IMR-90 (cell line): ENCODE measurements at regions not wholly inside any gene's neighbourhood (a gene's known extent, or its start where the extent isn't known, plus 50 kb on each side); places are given as distances from the start of the nearest gene placed in this dataset.

Experiments
- ATAC-seq: fragments of 200-7000 bp; cut with Tn5 transposase; 2 replicates; pipeline ENCODE4 v1.9.1; 2020; ENCODE audit warnings: low read depth, mild to moderate bottlenecking, moderate library complexity
- BruUV-seq: library from RNA; stranded (reverse); fragments of 400-500 nt; replicated peaks from 2 replicates; lab custom pipeline; 2021; lab: Mats Ljungman, UMichigan
- CTCF ChIA-PET: fragments of 300-600 bp; formaldehyde crosslinking; extraction: SDS; loops from one replicate; lab custom pipeline; 2021; ENCODE audit warnings: antibody characterized with exemption; lab: Yijun Ruan, JAX
- POLR2A ChIA-PET: fragments of 300-600 bp; sonication (Branson Sonifier 250); formaldehyde crosslinking; loops from one replicate; lab custom pipeline; 2022; ENCODE audit warnings: antibody characterized with exemption; ENCODE audit not compliant: unreplicated experiment; lab: Charles Lee
- DNase-seq: peaks from one replicate; pipeline ENCODE4 v3.0.0; 2013
- H2AFZ ChIP-seq: replicated peaks from 2 replicates; pipeline ENCODE3; 2013; ENCODE audit warnings: low read length, mild to moderate bottlenecking; ENCODE audit not compliant: poor library complexity
- H2AK5ac ChIP-seq: 2 replicates; pipeline ENCODE4 v1.6.1; 2013; ENCODE audit warnings: low read depth, low read length, inconsistent platforms
- H2AK9ac ChIP-seq: replicated peaks from 2 replicates; pipeline ENCODE3; 2013; ENCODE audit warnings: mild to moderate bottlenecking, low read depth, low read length, moderate library complexity; ENCODE audit not compliant: poor library complexity
- H2BK120ac ChIP-seq: 2 replicates; pipeline ENCODE4 v1.6.1; 2013; ENCODE audit warnings: low read depth, low read length, inconsistent platforms
- H2BK15ac ChIP-seq: 3 replicates; pipeline ENCODE4 v1.6.1; 2013; ENCODE audit warnings: low read depth, low read length, inconsistent platforms
- H2BK20ac ChIP-seq: 2 replicates; pipeline ENCODE4 v1.6.1; 2013; ENCODE audit warnings: low read depth, mild to moderate bottlenecking, inconsistent platforms, low read length, moderate library complexity
- H2BK5ac ChIP-seq: 2 replicates; pipeline ENCODE4 v1.6.1; 2013; ENCODE audit warnings: mild to moderate bottlenecking, low read depth, low read length, inconsistent platforms; ENCODE audit not compliant: poor library complexity, severe bottlenecking
- H3K14ac ChIP-seq: replicated peaks from 2 replicates; pipeline ENCODE4 v1.6.1; 2013; ENCODE audit warnings: low read depth, low read length, inconsistent platforms
- H3K18ac ChIP-seq: 2 replicates; pipeline ENCODE4 v1.6.1; 2013; ENCODE audit warnings: low read depth, low read length, control low read depth
- H3K23ac ChIP-seq: 2 replicates; pipeline ENCODE4 v1.6.1; 2013; ENCODE audit warnings: low read depth, low read length, inconsistent platforms
- H3K27ac ChIP-seq: 2 replicates; pipeline ENCODE4 v1.5.1; 2013; ENCODE audit warnings: mild to moderate bottlenecking, control low read depth, low read length; ENCODE audit not compliant: insufficient read depth
- H3K27me3 ChIP-seq: 2 replicates; pipeline ENCODE4 v1.6.1; 2013; ENCODE audit warnings: low read length; ENCODE audit not compliant: control insufficient read depth, insufficient read depth
- H3K36me3 ChIP-seq: 2 replicates; pipeline ENCODE4 v1.6.1; 2013; ENCODE audit warnings: low read length, mixed read lengths; ENCODE audit not compliant: control insufficient read depth, insufficient read depth
- H3K4ac ChIP-seq: 2 replicates; pipeline ENCODE4 v1.6.1; 2013; ENCODE audit warnings: low read depth, low read length, inconsistent platforms
- H3K4me1 ChIP-seq: 2 replicates; pipeline ENCODE4 v1.6.1; 2013; ENCODE audit warnings: low read length, mixed read lengths; ENCODE audit not compliant: control insufficient read depth, insufficient read depth
- H3K4me2 ChIP-seq: 2 replicates; pipeline ENCODE4 v1.6.1; 2013; ENCODE audit warnings: low read depth, mild to moderate bottlenecking, control low read depth, low read length, moderate library complexity
- H3K4me3 ChIP-seq: 2 replicates; pipeline ENCODE4 v1.5.1; 2013; ENCODE audit warnings: low read depth, mild to moderate bottlenecking, control low read depth, low read length, moderate library complexity; ENCODE audit not compliant: insufficient read depth
- H3K56ac ChIP-seq: 2 replicates; pipeline ENCODE4 v1.6.1; 2013; ENCODE audit warnings: low read length, inconsistent platforms; ENCODE audit not compliant: insufficient read depth; ENCODE audit errors: extremely low read depth
- H3K79me1 ChIP-seq, 2 experiments: 2 replicates each; pipeline ENCODE4 v1.6.1; 2013; ENCODE audit warnings: low read length in 2 of 2, inconsistent platforms in 1 of 2, low read depth in 1 of 2
- H3K9ac ChIP-seq: 2 replicates; pipeline ENCODE4 v1.6.1; 2013; ENCODE audit warnings: low read depth, low read length, control low read depth
- H3K9me1 ChIP-seq: 2 replicates; pipeline ENCODE4 v1.6.1; 2013; ENCODE audit warnings: low read length, inconsistent platforms; ENCODE audit not compliant: insufficient read depth
- H3K9me3 ChIP-seq: 2 replicates; pipeline ENCODE4 v1.6.1; 2013; ENCODE audit warnings: low read length; ENCODE audit not compliant: control insufficient read depth, insufficient read depth
- H4K20me1 ChIP-seq: 2 replicates; pipeline ENCODE4 v1.6.1; 2013; ENCODE audit warnings: low read length, inconsistent platforms; ENCODE audit not compliant: insufficient read depth
- H4K5ac ChIP-seq: 2 replicates; pipeline ENCODE4 v1.6.1; 2013; ENCODE audit warnings: mild to moderate bottlenecking, low read depth, low read length, control low read depth
- H4K8ac ChIP-seq, 2 experiments: 2 replicates each; pipeline ENCODE4 v1.6.1; 2013; ENCODE audit warnings: low read depth in 2 of 2, low read length in 2 of 2, control low read depth in 1 of 2, inconsistent platforms in 1 of 2
- H4K91ac ChIP-seq: 2 replicates; pipeline ENCODE4 v1.6.1; 2013; ENCODE audit warnings: low read depth, low read length, inconsistent platforms; ENCODE audit not compliant: insufficient read depth
- FOS ChIP-seq: fragments of 150-350 bp; IDR thresholded peaks from 2 replicates; pipeline ENCODE4 v1.6.1; 2016; ENCODE audit warnings: low read depth, low read length
- MAFK ChIP-seq: IDR thresholded peaks from 2 replicates; pipeline ENCODE4 v1.6.1; 2012; ENCODE audit warnings: low read depth, low read length, improper control_type of control experiment
- MAZ ChIP-seq: IDR thresholded peaks from 2 replicates; pipeline ENCODE4 v1.6.1; 2012; ENCODE audit warnings: low read depth, mild to moderate bottlenecking, low read length, improper control_type of control experiment, moderate library complexity, borderline replicate concordance
- POLR2A ChIP-seq: IDR thresholded peaks from 2 replicates; pipeline ENCODE4 v1.6.1; 2012; ENCODE audit warnings: mild to moderate bottlenecking, low read depth, low read length
- RAD21 ChIP-seq: IDR thresholded peaks from 2 replicates; pipeline ENCODE4 v1.6.1; 2012; ENCODE audit warnings: low read length, improper control_type of control experiment
- RFX5 ChIP-seq: IDR thresholded peaks from 2 replicates; pipeline ENCODE4 v1.8.0; 2012; ENCODE audit warnings: low read depth, mild to moderate bottlenecking, low read length, moderate library complexity
- WGBS, 2 experiments: methylation state at CpG; one replicate each; pipeline versions ENCODE4 v1.1.5 to v1.1.7; 2013; ENCODE audit warnings: missing lambda C conversion rate in 2 of 2; ENCODE audit not compliant: insufficient read length in 1 of 2; ENCODE audit errors: extremely low coverage in 2 of 2; 5-methylcytosine and 5-hydroxymethylcytosine counted together
- dilution Hi-C: fragments of 300-500 bp; cut with HindIII; formaldehyde crosslinking; loops from one replicate; pipeline ENCODE4 v1.14.3; 2018; ENCODE audit warnings: low sequenced_read_pairs; ENCODE audit not compliant: unreplicated experiment
- in situ Hi-C: fragments of 300-500 bp; cut with MboI; formaldehyde crosslinking; loops from 3 replicates; pipeline ENCODE4 v1.14.3; 2019; ENCODE audit warnings: low sequenced_read_pairs, inconsistent platforms, mixed read lengths
- intact Hi-C: fragments of 100-400 bp; cut with micrococcal nuclease; formaldehyde crosslinking; loops from 2 replicates; pipeline ENCODE4 v1.10.0; 2022

- no peak overlapping the region for H3K4ac ChIP-seq
- no peak overlapping the region for H2BK15ac ChIP-seq
- dilution Hi-C loops (no loop called here), in situ Hi-C loops (no loop called here), intact Hi-C loops (no loop called here)
- no peaks in the 10 kb centered on the region for H3K79me1 ChIP-seq
- H3K27ac ChIP-seq, result no peak overlapping the region
- CTCF ChIA-PET, result no interaction called here
- H2BK5ac ChIP-seq, result no peak overlapping the region
- H3K4me1 ChIP-seq, result no peaks in the 10 kb centered on the region
- H2BK20ac ChIP-seq, result no peak overlapping the region
- no peak overlapping the region for H3K14ac ChIP-seq
- no peak overlapping the region for H3K4me2 ChIP-seq
- DNase-seq (no peak), ATAC-seq (no peak)
- H4K5ac ChIP-seq, result no peak overlapping the region
- no CpG with 5 or more reads among the region's 1 CpG for WGBS, 2 experiments
- POLR2A ChIA-PET, result no interaction called here
- no peak overlapping the region for H3K23ac ChIP-seq
- H3K9me3 ChIP-seq, result peaks cover 3% of the 10 kb centered on the region; the same call in 1 of the 2 replicates
- no peak overlapping the region for H4K91ac ChIP-seq
- H4K20me1 ChIP-seq, result no peaks in the 10 kb centered on the region
- H3K9ac ChIP-seq, result no peak overlapping the region
- no peaks in the 10 kb centered on the region for H3K9me1 ChIP-seq
- no TSS peak for BruUV-seq
- H2AK9ac ChIP-seq, result no peak overlapping the region
- H2AK5ac ChIP-seq, result no peak overlapping the region
- no peak overlapping the region for H2BK120ac ChIP-seq
- no peak overlapping the region for H3K18ac ChIP-seq
- no peaks in the 10 kb centered on the region for H3K36me3 ChIP-seq
- H4K8ac ChIP-seq, result no peak overlapping the region
- no peak overlapping the region for H3K4me3 ChIP-seq
- H2AFZ ChIP-seq, result no peak overlapping the region
- no peak overlapping the region for H3K56ac ChIP-seq
- TF ChIP-seq MAZ, result no peak
- no peak for TF ChIP-seq FOS
- no peak for TF ChIP-seq RAD21
- no peak for TF ChIP-seq MAFK
- TF ChIP-seq RFX5, result no peak
- TF ChIP-seq POLR2A, result no peak
- no peaks in the 10 kb centered on the region for H3K27me3 ChIP-seq
These were observed 131.1 kb upstream of the FAM98A start for GRCh38 chr2:33730193-33730592.
